K562 (cell line): ENCODE measurements at regions not wholly inside any gene's neighbourhood (a gene's known extent, or its start where the extent isn't known, plus 50 kb on each side); places are given as distances from the start of the nearest gene placed in this dataset.

Source experiments
- ATAC-seq: fragments of 200-7000 bp; cut with Tn5 transposase; 3 replicates; pipeline ENCODE4 v1.9.1; 2020; ENCODE audit warnings: moderate library complexity
- BruUV-seq: library from RNA; stranded (reverse); fragments of 400-500 nt; replicated peaks from 2 replicates; lab custom pipeline; 2021; lab: Mats Ljungman, UMichigan
- CTCF ChIA-PET: fragments of 300-600 bp; formaldehyde crosslinking; extraction: SDS; loops from one replicate; lab custom pipeline; 2021; ENCODE audit warnings: low intra/inter-chr PET ratio; lab: Yijun Ruan, JAX
- POLR2A ChIA-PET: fragments of 300-600, 350-650 bp; sonication (Branson Sonifier 250); formaldehyde crosslinking; extraction: SDS; loops from one replicate; lab custom pipeline; 2021; ENCODE audit warnings: antibody characterized with exemption, inconsistent platforms; lab: Yijun Ruan, JAX
- DNase-seq, 4 experiments: peaks; one replicate each; pipeline versions ENCODE4 v3.0.0 to v3.0.0-alpha.2; 2011 to 2018; ENCODE audit warnings: low spot score in 3 of 4, mixed read lengths in 3 of 4; ENCODE audit errors: extremely low read depth in 1 of 4
- FAIRE-seq: peaks from 2 replicates; lab custom pipeline; 2011; peaks lifted over from hg19 to GRCh38; lab: Jason Lieb, UNC
- H2AFZ ChIP-seq: 2 replicates; pipeline ENCODE4 v1.6.0; 2011; ENCODE audit warnings: low read depth, low read length, control low read depth, inconsistent platforms
- H3K27ac ChIP-seq: fragments of 200-600 bp; 3 replicates; pipeline ENCODE4 v1.8.0; 2011; ENCODE audit warnings: low read depth, mild to moderate bottlenecking, control low read depth, inconsistent platforms, low read length, moderate library complexity, mixed read lengths; ENCODE audit errors: extremely low read depth
- H3K27me3 ChIP-seq, 2 experiments: fragments of 300-600 bp in 1 of 2; 2 replicates in 1 of 2; 3 replicates in 1 of 2; pipeline versions ENCODE4 v1.6.0 to v1.8.0; 2011; ENCODE audit warnings: inconsistent platforms in 2 of 2, low read length in 2 of 2, mild to moderate bottlenecking in 1 of 2, mixed read lengths in 1 of 2, moderate library complexity in 1 of 2; ENCODE audit not compliant: control insufficient read depth in 2 of 2, insufficient read depth in 2 of 2
- H3K36me3 ChIP-seq: fragments of 300-600 bp; 3 replicates; pipeline ENCODE4 v1.8.0; 2011; ENCODE audit warnings: mild to moderate bottlenecking, low read length, inconsistent platforms; ENCODE audit not compliant: control insufficient read depth, insufficient read depth
- H3K4me1 ChIP-seq, 2 experiments: fragments of 200-600 bp in 1 of 2; replicated peaks in 1 of 2; 2 replicates in 1 of 2; 3 replicates in 1 of 2; pipeline versions ENCODE4 v1.5.1 to v1.8.0; 2011; ENCODE audit warnings: inconsistent platforms in 2 of 2, low read length in 2 of 2, mild to moderate bottlenecking in 1 of 2, mixed read lengths in 1 of 2, moderate library complexity in 1 of 2; ENCODE audit not compliant: control insufficient read depth in 2 of 2, insufficient read depth in 2 of 2
- H3K4me2 ChIP-seq: 2 replicates; pipeline ENCODE4 v1.6.1; 2011; ENCODE audit warnings: low read length, control low read depth, inconsistent platforms, mixed read lengths; ENCODE audit not compliant: insufficient read depth
- H3K4me3 ChIP-seq: fragments of 200-600 bp; sonication (generic), shearing (Covaris generic); 2 replicates; pipeline ENCODE4 v1.5.1; 2016; ENCODE audit warnings: control low read depth, inconsistent platforms
- H3K79me2 ChIP-seq: fragments of 200-600 bp; 3 replicates; pipeline ENCODE4 v1.8.0; 2011; ENCODE audit warnings: low read length, inconsistent platforms; ENCODE audit not compliant: control insufficient read depth, insufficient read depth
- H3K9ac ChIP-seq, 2 experiments: 2 replicates each; pipeline versions ENCODE4 v1.6.0 to v1.6.1; 2011; ENCODE audit warnings: low read depth in 2 of 2, low read length in 2 of 2, control low read depth in 1 of 2, inconsistent platforms in 1 of 2, mild to moderate bottlenecking in 1 of 2, mixed read lengths in 1 of 2; ENCODE audit not compliant: insufficient read depth in 1 of 2
- H3K9me1 ChIP-seq: one replicate; pipeline ENCODE4 v1.6.0; 2011; ENCODE audit warnings: inconsistent platforms, mild to moderate bottlenecking, low read length, moderate library complexity; ENCODE audit not compliant: control insufficient read depth, insufficient read depth
- H3K9me3 ChIP-seq: replicated peaks from 2 replicates; pipeline ENCODE4 v1.5.1; 2011; ENCODE audit warnings: low read depth, low read length, inconsistent platforms; ENCODE audit not compliant: control insufficient read depth, insufficient read depth
- H4K20me1 ChIP-seq: replicated peaks from 2 replicates; pipeline ENCODE4 v1.6.1; 2011; ENCODE audit warnings: low read length, inconsistent platforms, mixed read lengths; ENCODE audit not compliant: control insufficient read depth, insufficient read depth
- ATF1 ChIP-seq, 2 experiments: fragments of 450-650 bp in 1 of 2; IDR thresholded peaks; 2 replicates each; pipeline ENCODE4 v1.6.1; 2016; ENCODE audit warnings: missing compliant biosample characterization in 1 of 2, missing genetic modification characterization in 1 of 2
- JUNB ChIP-seq: fragments of 450-650 bp; formaldehyde crosslinking; conservative IDR thresholded peaks from 2 replicates; pipeline ENCODE4 v1.4.0; 2020; ENCODE audit warnings: mild to moderate bottlenecking
- KLF6 ChIP-seq: fragments of 250-450 bp; sonication (Bioruptor Pico); IDR thresholded peaks from 2 replicates; pipeline ENCODE4 v1.4.0; 2020; ENCODE audit warnings: mild to moderate bottlenecking, moderate library complexity, borderline replicate concordance
- TBP ChIP-seq: optimal IDR thresholded peaks from 2 replicates; pipeline ENCODE3; 2011; ENCODE audit warnings: low read depth, low read length, improper control_type of control experiment
- TEAD1 ChIP-seq, 2 experiments: fragments of 450-650 bp in 1 of 2; sonication (generic) in 1 of 2; formaldehyde crosslinking; IDR thresholded peaks; 2 replicates each; pipeline versions ENCODE4 v1.4.0 to v1.8.0; 2020 to 2022; ENCODE audit warnings: mild to moderate bottlenecking in 2 of 2, missing genetic modification reagents in 1 of 2
- ZNF23 ChIP-seq: fragments of 250-450 bp; sonication (Bioruptor Pico); IDR thresholded peaks from 2 replicates; pipeline ENCODE4 v1.4.0; 2020; ENCODE audit warnings: mild to moderate bottlenecking
- WGBS: fragments of 100-300 bp; shearing (Covaris generic); methylation state at CpG from one replicate; pipeline ENCODE4 v1.1.6; 2016; ENCODE audit warnings: low coverage, mixed read lengths; ENCODE audit not compliant: insufficient coverage; ENCODE audit errors: missing lambda C conversion rate; 5-methylcytosine and 5-hydroxymethylcytosine counted together
- in situ Hi-C: fragments of 300-500 bp; cut with MboI; formaldehyde crosslinking; loops from 4 replicates; pipeline ENCODE4 v1.15.0; 2018; ENCODE audit warnings: inconsistent platforms, mixed read lengths
- intact Hi-C: fragments of 100-400 bp; cut with micrococcal nuclease; formaldehyde crosslinking; loops from 2 replicates; pipeline ENCODE4 v1.14.2; 2022
- TF ChIP-seq, protein P1 (sequence below): fragments of 150-350 bp; conservative IDR thresholded peaks from 2 replicates; pipeline ENCODE4 v1.6.1; 2014; ENCODE audit warnings: low read length
- TF ChIP-seq, protein P2 (sequence below): fragments of 250-450 bp; sonication (Bioruptor Pico); IDR thresholded peaks from 2 replicates; pipeline ENCODE4 v1.6.1; 2021; ENCODE audit warnings: mild to moderate bottlenecking
- TF ChIP-seq, protein P3 (sequence below): IDR thresholded peaks from 2 replicates; pipeline ENCODE4 v1.6.1; 2012; ENCODE audit warnings: low read depth, low read length, improper control_type of control experiment, borderline replicate concordance
- TF ChIP-seq, protein P4 (sequence below): sonication (generic); formaldehyde crosslinking; IDR thresholded peaks from 2 replicates; pipeline ENCODE4 v1.8.1; 2023; ENCODE audit warnings: missing genetic modification reagents, mild to moderate bottlenecking, borderline replicate concordance

DNA sequence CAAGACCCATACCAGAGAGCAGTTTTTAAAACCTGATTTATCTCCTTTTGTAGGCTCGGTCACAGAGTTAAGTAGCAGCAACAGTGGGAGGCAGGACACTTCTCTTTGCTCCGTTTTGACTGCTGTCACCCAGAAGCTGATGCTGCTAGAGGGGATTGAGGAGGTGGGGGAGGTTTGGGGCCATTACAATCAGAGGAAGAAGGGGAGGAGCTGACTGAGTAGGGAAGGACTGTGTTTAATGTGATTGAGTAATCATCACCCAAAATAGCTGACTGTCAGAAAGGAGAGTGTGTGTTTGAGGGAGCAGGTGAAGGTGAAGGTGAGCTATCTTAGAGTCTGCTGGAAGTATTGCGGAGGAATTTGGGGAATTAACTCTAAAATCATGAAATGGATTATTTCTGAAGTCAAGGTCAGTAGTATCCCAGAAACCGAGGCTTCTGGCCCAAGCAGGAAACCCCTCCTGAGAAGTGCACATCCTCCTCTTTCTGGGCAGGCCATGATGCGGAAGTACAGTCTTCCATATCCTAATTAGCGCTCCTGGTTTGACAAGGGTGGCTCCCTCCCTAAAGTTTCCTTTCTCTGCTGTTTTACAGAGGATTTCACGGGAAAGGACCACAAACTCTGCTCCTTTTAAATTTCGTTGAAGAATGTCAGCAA is 214.9 kb downstream of the PLK2 start:
- H4K20me1 ChIP-seq, result no peaks in the 10 kb centered on the region
- intact Hi-C loops (no loop called here), in situ Hi-C loops (no loop called here)
- no TSS peak for BruUV-seq
- no peaks in the 10 kb centered on the region for H3K9me3 ChIP-seq
- no peak overlapping the region for H3K27ac ChIP-seq
- no peaks in the 10 kb centered on the region; a peak in 1 of 5 replicates for H3K4me1 ChIP-seq
- no peaks in the 10 kb centered on the region for H3K36me3 ChIP-seq
- POLR2A ChIA-PET, result no interaction called here
- no peaks in the 10 kb centered on the region for H3K9me1 ChIP-seq
- FAIRE-seq (no peak), ATAC-seq (no peak), DNase-seq (no peak)
- H3K79me2 ChIP-seq, result no peaks in the 10 kb centered on the region
- H3K27me3 ChIP-seq, result no peaks in the 10 kb centered on the region
- no peak overlapping the region for H3K4me3 ChIP-seq
- H3K9ac ChIP-seq, result no peak overlapping the region
- CTCF ChIA-PET, result no interaction called here
- WGBS, result 16% methylated on average over 8 of the region's 8 CpGs
- H3K4me2 ChIP-seq, result no peak overlapping the region
- no peak overlapping the region for H2AFZ ChIP-seq
- TF ChIP-seq, protein P1, sequence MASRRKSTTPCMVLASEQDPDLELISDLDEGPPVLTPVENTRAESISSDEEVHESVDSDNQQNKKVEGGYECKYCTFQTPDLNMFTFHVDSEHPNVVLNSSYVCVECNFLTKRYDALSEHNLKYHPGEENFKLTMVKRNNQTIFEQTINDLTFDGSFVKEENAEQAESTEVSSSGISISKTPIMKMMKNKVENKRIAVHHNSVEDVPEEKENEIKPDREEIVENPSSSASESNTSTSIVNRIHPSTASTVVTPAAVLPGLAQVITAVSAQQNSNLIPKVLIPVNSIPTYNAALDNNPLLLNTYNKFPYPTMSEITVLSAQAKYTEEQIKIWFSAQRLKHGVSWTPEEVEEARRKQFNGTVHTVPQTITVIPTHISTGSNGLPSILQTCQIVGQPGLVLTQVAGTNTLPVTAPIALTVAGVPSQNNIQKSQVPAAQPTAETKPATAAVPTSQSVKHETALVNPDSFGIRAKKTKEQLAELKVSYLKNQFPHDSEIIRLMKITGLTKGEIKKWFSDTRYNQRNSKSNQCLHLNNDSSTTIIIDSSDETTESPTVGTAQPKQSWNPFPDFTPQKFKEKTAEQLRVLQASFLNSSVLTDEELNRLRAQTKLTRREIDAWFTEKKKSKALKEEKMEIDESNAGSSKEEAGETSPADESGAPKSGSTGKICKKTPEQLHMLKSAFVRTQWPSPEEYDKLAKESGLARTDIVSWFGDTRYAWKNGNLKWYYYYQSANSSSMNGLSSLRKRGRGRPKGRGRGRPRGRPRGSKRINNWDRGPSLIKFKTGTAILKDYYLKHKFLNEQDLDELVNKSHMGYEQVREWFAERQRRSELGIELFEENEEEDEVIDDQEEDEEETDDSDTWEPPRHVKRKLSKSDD, result no peak
- TF ChIP-seq JUNB (no peak), TEAD1 (CRISPR knock-in tag; IDR thresholded peaks at IDR 0.05) (no peak), ZNF23 (CRISPR knock-in tag) (no peak), KLF6 (CRISPR knock-in tag) (no peak), TBP (no peak), ATF1 (CRISPR knock-in tag; IDR thresholded peaks at IDR 0.05) (no peak), ATF1 (tag; IDR thresholded peaks at IDR 0.05) (no peak)
- TF ChIP-seq, protein P2, sequence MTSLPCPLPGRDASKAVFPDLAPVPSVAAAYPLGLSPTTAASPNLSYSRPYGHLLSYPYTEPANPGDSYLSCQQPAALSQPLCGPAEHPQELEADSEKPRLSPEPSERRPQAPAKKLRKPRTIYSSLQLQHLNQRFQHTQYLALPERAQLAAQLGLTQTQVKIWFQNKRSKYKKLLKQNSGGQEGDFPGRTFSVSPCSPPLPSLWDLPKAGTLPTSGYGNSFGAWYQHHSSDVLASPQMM (CRISPR knock-in tag), result no peak
- TF ChIP-seq, protein P3, sequence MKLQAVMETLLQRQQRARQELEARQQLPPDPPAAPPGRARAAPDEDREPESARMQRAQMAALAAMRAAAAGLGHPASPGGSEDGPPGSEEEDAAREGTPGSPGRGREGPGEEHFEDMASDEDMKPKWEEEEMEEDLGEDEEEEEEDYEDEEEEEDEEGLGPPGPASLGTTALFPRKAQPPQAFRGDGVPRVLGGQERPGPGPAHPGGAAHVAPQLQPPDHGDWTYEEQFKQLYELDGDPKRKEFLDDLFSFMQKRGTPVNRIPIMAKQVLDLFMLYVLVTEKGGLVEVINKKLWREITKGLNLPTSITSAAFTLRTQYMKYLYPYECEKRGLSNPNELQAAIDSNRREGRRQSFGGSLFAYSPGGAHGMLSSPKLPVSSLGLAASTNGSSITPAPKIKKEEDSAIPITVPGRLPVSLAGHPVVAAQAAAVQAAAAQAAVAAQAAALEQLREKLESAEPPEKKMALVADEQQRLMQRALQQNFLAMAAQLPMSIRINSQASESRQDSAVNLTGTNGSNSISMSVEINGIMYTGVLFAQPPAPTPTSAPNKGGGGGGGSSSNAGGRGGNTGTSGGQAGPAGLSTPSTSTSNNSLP, result no peak
- TF ChIP-seq, protein P4, sequence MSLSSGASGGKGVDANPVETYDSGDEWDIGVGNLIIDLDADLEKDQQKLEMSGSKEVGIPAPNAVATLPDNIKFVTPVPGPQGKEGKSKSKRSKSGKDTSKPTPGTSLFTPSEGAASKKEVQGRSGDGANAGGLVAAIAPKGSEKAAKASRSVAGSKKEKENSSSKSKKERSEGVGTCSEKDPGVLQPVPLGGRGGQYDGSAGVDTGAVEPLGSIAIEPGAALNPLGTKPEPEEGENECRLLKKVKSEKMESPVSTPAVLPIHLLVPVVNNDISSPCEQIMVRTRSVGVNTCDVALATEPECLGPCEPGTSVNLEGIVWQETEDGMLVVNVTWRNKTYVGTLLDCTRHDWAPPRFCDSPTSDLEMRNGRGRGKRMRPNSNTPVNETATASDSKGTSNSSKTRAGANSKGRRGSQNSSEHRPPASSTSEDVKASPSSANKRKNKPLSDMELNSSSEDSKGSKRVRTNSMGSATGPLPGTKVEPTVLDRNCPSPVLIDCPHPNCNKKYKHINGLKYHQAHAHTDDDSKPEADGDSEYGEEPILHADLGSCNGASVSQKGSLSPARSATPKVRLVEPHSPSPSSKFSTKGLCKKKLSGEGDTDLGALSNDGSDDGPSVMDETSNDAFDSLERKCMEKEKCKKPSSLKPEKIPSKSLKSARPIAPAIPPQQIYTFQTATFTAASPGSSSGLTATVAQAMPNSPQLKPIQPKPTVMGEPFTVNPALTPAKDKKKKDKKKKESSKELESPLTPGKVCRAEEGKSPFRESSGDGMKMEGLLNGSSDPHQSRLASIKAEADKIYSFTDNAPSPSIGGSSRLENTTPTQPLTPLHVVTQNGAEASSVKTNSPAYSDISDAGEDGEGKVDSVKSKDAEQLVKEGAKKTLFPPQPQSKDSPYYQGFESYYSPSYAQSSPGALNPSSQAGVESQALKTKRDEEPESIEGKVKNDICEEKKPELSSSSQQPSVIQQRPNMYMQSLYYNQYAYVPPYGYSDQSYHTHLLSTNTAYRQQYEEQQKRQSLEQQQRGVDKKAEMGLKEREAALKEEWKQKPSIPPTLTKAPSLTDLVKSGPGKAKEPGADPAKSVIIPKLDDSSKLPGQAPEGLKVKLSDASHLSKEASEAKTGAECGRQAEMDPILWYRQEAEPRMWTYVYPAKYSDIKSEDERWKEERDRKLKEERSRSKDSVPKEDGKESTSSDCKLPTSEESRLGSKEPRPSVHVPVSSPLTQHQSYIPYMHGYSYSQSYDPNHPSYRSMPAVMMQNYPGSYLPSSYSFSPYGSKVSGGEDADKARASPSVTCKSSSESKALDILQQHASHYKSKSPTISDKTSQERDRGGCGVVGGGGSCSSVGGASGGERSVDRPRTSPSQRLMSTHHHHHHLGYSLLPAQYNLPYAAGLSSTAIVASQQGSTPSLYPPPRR, result no peak
